ENCODE measurements at regions not wholly inside any gene's neighbourhood (a gene's known extent, or its start where the extent isn't known, plus 50 kb on each side); places are given as distances from the start of the nearest gene placed in this dataset.

DNA sequence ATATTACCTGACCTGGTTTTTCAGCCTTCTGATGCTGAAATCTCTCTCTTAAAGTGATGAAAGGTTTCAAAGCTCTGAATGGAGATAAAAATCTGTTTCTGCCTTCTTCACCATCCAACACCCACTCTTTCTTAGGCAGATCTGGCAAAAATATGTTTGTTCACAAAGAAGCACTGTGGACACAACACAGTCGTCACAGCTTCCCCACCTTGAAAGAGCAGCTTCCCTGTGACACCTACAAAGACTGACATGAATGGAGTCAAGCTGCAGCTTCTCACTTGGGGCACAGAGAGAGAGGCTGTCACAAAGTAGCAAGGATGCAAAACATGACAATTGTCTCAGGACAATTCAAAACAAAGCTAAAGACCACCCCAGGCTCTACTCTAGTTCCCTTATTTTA is 86.5 kb downstream of the ICOS start:
- TF ChIP-seq, protein P1, sequence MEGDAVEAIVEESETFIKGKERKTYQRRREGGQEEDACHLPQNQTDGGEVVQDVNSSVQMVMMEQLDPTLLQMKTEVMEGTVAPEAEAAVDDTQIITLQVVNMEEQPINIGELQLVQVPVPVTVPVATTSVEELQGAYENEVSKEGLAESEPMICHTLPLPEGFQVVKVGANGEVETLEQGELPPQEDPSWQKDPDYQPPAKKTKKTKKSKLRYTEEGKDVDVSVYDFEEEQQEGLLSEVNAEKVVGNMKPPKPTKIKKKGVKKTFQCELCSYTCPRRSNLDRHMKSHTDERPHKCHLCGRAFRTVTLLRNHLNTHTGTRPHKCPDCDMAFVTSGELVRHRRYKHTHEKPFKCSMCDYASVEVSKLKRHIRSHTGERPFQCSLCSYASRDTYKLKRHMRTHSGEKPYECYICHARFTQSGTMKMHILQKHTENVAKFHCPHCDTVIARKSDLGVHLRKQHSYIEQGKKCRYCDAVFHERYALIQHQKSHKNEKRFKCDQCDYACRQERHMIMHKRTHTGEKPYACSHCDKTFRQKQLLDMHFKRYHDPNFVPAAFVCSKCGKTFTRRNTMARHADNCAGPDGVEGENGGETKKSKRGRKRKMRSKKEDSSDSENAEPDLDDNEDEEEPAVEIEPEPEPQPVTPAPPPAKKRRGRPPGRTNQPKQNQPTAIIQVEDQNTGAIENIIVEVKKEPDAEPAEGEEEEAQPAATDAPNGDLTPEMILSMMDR (IDR thresholded peaks at IDR 0.05; ENCODE audit: borderline replicate concordance, insufficient read depth, low read depth, low read length) = no peak
- H3K4me3 ChIP-seq (ENCODE audit: low read depth, low read length) = no peak overlapping the region

GRCh38 chr2:204024503-204024902 is 87.9 kb downstream of the ICOS start:
- H3K4me3 ChIP-seq (ENCODE audit: low read depth, low read length) = no peak overlapping the region
- TF ChIP-seq, protein P1 (IDR thresholded peaks at IDR 0.05; ENCODE audit: borderline replicate concordance, insufficient read depth, low read depth, low read length) = peak; percentile 44; the same call in 1 of the 2 replicates

GRCh38 chr2:204024906-204025475 is 88.4 kb downstream of the ICOS start:
- no peak overlapping the region for H3K4me3 ChIP-seq (ENCODE audit: low read depth, low read length)
- TF ChIP-seq, protein P1 (IDR thresholded peaks at IDR 0.05; ENCODE audit: borderline replicate concordance, insufficient read depth, low read depth, low read length) = no peak

DNA sequence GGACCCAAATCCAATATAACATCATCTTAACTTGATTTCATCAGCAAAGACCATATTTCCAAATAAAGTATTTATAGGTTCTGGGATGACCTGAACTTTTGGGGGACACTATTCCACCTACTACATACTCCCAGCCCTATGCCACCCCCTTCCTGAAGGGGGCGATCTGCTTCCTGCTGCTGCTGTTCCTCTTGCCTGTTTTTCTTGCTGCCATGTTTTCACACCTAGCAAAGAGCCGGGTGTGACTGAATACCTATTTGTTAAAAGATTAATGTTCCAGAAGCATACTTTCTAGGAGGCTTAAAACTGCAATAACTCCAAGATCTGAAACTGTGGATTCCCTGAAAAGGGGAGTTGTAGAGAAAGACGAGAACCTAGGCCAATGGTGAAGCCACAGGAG is 89.7 kb downstream of the ICOS start:
- TF ChIP-seq, protein P1 (IDR thresholded peaks at IDR 0.05; ENCODE audit: borderline replicate concordance, insufficient read depth, low read depth, low read length) = peak; percentile 53; the same call in 1 of the 2 replicates
- H3K4me3 ChIP-seq (ENCODE audit: low read depth, low read length) = no peak overlapping the region

GRCh38 chr2:204027091-204027490 is 90.5 kb downstream of the ICOS start:
- TF ChIP-seq, protein P1 (IDR thresholded peaks at IDR 0.05; ENCODE audit: borderline replicate concordance, insufficient read depth, low read depth, low read length) = no peak

GRCh38 chr2:204030322-204030721 is 93.8 kb downstream of the ICOS start:
- TF ChIP-seq, protein P1 (IDR thresholded peaks at IDR 0.05; ENCODE audit: borderline replicate concordance, insufficient read depth, low read depth, low read length) = no peak
- no peak overlapping the region for H3K4me3 ChIP-seq (ENCODE audit: low read depth, low read length)

More at GRCh38 chr2:204027091-204027490, 90.5 kb downstream of the ICOS start:
- H3K4me3 ChIP-seq (ENCODE audit: low read depth, low read length) = no peak overlapping the region

GRCh38 chr2:204031056-204031455 is 94.5 kb downstream of the ICOS start:
- no peak overlapping the region for H3K4me3 ChIP-seq (ENCODE audit: low read depth, low read length)
- TF ChIP-seq, protein P1 (IDR thresholded peaks at IDR 0.05; ENCODE audit: borderline replicate concordance, insufficient read depth, low read depth, low read length) = no peak

All from GM12875 (cell line).